Type B pancreatic cell (in vitro differentiated cells): ENCODE measurements at regions not wholly inside any gene's neighbourhood (a gene's known extent, or its start where the extent isn't known, plus 50 kb on each side); places are given as distances from the start of the nearest gene placed in this dataset.

Source experiments
- DNase-seq: peaks from one replicate; pipeline ENCODE4 v3.0.0; 2021; ENCODE audit warnings: mixed read lengths; ENCODE audit not compliant: unreplicated experiment; ENCODE audit errors: extremely low spot score
- H3K27ac Mint-ChIP-seq: 2 replicates; pipeline ENCODE4 v1.8.0; 2021; ENCODE audit warnings: mild to moderate bottlenecking, mixed read lengths
- H3K27me3 Mint-ChIP-seq: 2 replicates; pipeline ENCODE4 v1.8.0; 2021; ENCODE audit warnings: mixed read lengths
- H3K36me3 Mint-ChIP-seq: 2 replicates; pipeline ENCODE4 v1.8.0; 2021; ENCODE audit warnings: mixed read lengths
- H3K4me1 Mint-ChIP-seq: one replicate; pipeline ENCODE4 v1.8.0; 2021; ENCODE audit warnings: mixed read lengths; ENCODE audit not compliant: unreplicated experiment
- H3K4me3 Mint-ChIP-seq: 2 replicates; pipeline ENCODE4 v1.8.0; 2021; ENCODE audit warnings: mild to moderate bottlenecking, mixed read lengths
- H3K9me3 Mint-ChIP-seq: 2 replicates; pipeline ENCODE4 v1.8.0; 2021; ENCODE audit warnings: mixed read lengths
- TF ChIP-seq, protein P1 (sequence below): fragments of 200-600 bp; sonication (generic); conservative IDR thresholded peaks from 2 replicates; pipeline ENCODE4 v1.5.0; 2021; ENCODE audit warnings: antibody characterized with exemption, mild to moderate bottlenecking

DNA sequence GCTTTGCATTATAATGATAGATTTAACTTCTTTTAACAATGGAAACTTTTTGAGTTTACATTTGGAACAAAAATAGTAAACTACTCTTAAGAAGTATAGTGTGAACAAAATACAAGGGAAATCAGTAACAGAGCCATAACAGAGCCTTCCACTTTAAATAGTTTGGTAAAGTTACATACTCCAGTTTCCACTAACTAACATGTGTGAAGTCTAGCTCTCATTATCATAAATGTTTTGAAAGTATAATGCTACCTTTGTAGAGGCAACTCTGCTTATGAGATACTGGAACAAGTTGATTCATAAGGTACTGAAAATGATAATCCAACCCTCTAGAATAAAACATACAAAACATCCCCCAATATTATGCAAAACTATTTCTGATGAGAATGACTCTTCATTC, 1155.1 kb upstream of the ADGRL2 start:
- no peak overlapping the region for H3K27ac Mint-ChIP-seq
- H3K4me3 Mint-ChIP-seq: no peak overlapping the region
- no peaks in the 10 kb centered on the region for H3K36me3 Mint-ChIP-seq
- H3K4me1 Mint-ChIP-seq: no peaks in the 10 kb centered on the region
- H3K9me3 Mint-ChIP-seq: no peaks in the 10 kb centered on the region
- H3K27me3 Mint-ChIP-seq: no peaks in the 10 kb centered on the region
- TF ChIP-seq, protein P1, sequence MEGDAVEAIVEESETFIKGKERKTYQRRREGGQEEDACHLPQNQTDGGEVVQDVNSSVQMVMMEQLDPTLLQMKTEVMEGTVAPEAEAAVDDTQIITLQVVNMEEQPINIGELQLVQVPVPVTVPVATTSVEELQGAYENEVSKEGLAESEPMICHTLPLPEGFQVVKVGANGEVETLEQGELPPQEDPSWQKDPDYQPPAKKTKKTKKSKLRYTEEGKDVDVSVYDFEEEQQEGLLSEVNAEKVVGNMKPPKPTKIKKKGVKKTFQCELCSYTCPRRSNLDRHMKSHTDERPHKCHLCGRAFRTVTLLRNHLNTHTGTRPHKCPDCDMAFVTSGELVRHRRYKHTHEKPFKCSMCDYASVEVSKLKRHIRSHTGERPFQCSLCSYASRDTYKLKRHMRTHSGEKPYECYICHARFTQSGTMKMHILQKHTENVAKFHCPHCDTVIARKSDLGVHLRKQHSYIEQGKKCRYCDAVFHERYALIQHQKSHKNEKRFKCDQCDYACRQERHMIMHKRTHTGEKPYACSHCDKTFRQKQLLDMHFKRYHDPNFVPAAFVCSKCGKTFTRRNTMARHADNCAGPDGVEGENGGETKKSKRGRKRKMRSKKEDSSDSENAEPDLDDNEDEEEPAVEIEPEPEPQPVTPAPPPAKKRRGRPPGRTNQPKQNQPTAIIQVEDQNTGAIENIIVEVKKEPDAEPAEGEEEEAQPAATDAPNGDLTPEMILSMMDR: no peak
- no peak for DNase-seq

DNA sequence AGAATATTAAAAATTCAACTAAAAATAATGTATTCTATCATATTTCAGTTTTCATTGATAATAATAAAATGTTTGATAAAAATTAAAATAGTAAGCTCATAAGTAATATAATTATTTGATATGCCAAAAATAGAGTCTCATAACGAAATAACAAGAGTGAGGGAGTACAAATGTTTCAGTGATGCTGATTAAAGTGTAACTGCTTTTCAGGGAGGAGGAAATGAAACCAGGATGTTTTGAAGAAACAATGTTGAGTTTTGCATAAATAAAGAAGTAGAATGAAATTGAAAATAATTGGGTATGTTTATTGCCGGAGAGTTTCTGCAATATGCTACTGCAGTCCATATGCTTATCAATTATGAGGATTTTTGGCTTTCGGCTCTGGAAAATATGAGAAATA, 1159.8 kb upstream of the ADGRL2 start:
- DNase-seq: no peak
- Mint-ChIP-seq H3K4me1 (no peaks in the 10 kb centered on the region), H3K27me3 (no peaks in the 10 kb centered on the region), H3K36me3 (no peaks in the 10 kb centered on the region), H3K4me3 (no peak overlapping the region), H3K27ac (no peak overlapping the region), H3K9me3 (peaks cover 6% of the 10 kb centered on the region)
- TF ChIP-seq, protein P1: no peak

DNA sequence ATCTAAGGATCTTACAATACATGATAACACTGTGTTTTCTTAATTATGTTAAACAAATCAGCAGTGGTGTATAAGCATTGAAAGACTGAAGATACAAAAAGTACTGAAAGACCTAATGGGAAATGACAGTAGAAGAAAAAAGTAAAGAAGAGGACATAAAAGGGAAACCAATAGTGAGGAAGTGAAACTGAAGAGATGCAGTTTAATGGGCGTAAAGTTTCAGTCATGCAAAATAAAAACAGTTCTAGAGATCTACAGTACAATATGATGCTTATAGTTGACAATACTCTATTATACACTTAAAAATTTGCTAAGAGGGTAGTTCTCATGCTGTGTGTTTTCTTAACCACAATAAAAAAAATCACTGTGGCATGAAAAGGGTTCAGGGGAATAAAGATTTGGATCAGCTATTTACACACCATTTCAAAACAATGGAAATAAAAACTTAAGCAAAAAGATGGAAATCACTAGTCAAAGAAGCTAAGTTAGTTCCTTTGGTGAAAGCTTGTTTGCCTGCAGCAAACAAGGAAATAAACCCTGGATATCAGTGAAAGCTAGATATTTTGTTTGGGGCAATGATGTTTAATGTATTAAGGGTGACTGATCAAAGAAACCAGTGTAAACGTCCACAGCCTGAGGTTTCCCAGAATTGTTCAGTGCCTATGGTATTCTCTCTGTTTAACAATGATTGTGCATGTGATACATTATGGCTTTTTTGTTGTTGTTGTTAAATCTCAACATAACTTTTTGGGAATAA, 1160.8 kb upstream of the ADGRL2 start:
- H3K27ac Mint-ChIP-seq: no peak overlapping the region
- peaks cover 6% of the 10 kb centered on the region for H3K9me3 Mint-ChIP-seq
- no peaks in the 10 kb centered on the region for H3K4me1 Mint-ChIP-seq
- TF ChIP-seq, protein P1: no peak
- H3K36me3 Mint-ChIP-seq: no peaks in the 10 kb centered on the region
- no peak for DNase-seq
- no peaks in the 10 kb centered on the region for H3K27me3 Mint-ChIP-seq
- H3K4me3 Mint-ChIP-seq: no peak overlapping the region

DNA sequence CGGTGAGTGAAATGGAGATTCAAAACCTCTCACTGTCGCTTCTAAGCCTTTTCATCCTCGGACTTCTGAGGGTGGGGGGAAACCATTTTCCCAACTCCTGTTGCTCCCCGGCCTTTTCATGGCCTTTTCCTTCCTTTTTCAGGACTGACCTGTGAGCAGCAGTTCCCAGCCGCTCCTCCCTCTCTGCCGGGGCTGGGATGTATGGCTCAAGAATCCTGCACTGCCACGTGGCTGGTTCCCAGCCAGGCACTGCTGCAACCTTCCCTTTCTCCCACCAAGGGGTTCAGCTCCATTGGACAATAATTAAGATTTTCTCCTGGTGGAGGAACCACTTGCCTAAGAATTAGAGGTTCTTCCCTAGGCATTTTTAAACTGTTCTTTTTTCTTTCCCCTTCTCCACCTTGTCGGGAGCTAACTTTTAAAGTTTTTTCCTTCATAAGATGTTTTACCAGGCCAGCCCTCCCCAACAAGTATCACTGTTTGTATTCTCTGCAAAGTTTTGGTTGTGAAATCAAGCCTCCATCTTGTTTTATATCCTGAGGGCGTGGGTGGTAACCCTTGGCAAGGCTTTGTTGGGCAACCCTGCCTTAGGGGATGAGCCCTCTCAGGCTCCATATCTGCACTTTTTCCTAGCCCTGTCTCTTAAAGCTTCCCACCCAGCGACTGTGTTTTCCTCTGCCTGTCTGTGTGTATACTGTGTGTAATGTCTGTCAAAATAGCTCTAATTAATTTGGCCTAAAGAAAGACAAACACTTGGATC, 1166.6 kb upstream of the ADGRL2 start:
- Mint-ChIP-seq H3K4me3 (peak overlapping the region; percentile 13), H3K4me1 (peaks cover 7% of the 10 kb centered on the region), H3K27ac (no peak overlapping the region), H3K9me3 (peaks cover 6% of the 10 kb centered on the region), H3K36me3 (no peaks in the 10 kb centered on the region), H3K27me3 (no peaks in the 10 kb centered on the region)
- TF ChIP-seq, protein P1: no peak
- DNase-seq: no peak

DNA sequence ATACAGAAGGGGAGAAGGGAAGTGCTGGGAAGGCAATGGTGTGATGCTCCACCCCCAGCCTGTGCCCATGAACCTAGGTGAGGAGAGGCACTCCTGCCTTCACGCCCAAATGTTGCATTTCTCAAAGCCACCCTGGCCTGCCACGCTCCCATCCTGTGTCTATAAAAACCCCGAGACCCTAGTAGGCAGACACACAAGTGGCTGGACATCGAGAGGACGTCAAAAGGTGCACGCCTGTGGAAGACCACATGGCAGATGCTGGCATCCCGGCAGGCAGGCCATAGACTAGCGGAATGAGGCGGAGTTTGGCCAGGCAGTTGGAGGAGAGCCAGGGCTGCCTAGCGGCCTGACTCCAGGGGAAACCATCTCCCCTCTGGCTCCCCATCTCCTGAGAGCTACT, 1168.5 kb upstream of the ADGRL2 start:
- Mint-ChIP-seq H3K4me3 (no peak overlapping the region), H3K27ac (no peak overlapping the region), H3K9me3 (no peaks in the 10 kb centered on the region), H3K4me1 (peaks cover 7% of the 10 kb centered on the region), H3K36me3 (no peaks in the 10 kb centered on the region), H3K27me3 (no peaks in the 10 kb centered on the region)
- TF ChIP-seq, protein P1: no peak
- no peak for DNase-seq
